Lung (tissue), 11 donors: ENCODE measurements at regions not wholly inside any gene's neighbourhood (a gene's known extent, or its start where the extent isn't known, plus 50 kb on each side); places are given as distances from the start of the nearest gene placed in this dataset.

Experiments
- ATAC-seq: fragments of 200-7000 bp; cut with Tn5 transposase; one replicate; pipeline ENCODE4 v1.9.1; 2020; ENCODE audit warnings: moderate number of reproducible peaks; ENCODE audit not compliant: insufficient read depth, low FRiP score
- DNase-seq, 3 donors: peaks; one replicate each; pipeline ENCODE4 v3.0.0-alpha.2; 2013 to 2017
- H3K27ac ChIP-seq, 2 donors: one replicate each; pipeline ENCODE4 v1.5.1; 2013; ENCODE audit warnings: mild to moderate bottlenecking in 2 of 2, moderate library complexity in 2 of 2, control low read depth in 1 of 2, inconsistent platforms in 1 of 2, low read depth in 1 of 2, low read length in 1 of 2
- H3K27me3 ChIP-seq, 3 donors: one replicate each; pipeline ENCODE4 v1.5.1; 2013; ENCODE audit warnings: low read length in 2 of 3; ENCODE audit not compliant: control insufficient read depth in 3 of 3, insufficient read depth in 3 of 3
- H3K36me3 ChIP-seq, 4 donors: one replicate each; pipeline ENCODE4 v1.5.1; 2013; ENCODE audit warnings: low read length in 4 of 4, mild to moderate bottlenecking in 1 of 4, moderate library complexity in 1 of 4; ENCODE audit not compliant: control insufficient read depth in 4 of 4, insufficient read depth in 4 of 4
- H3K4me1 ChIP-seq, 5 donors: one replicate each; pipeline ENCODE4 v1.5.1; 2013; ENCODE audit warnings: low read length in 5 of 5, mild to moderate bottlenecking in 2 of 5, moderate library complexity in 1 of 5; ENCODE audit not compliant: control insufficient read depth in 5 of 5, insufficient read depth in 5 of 5
- H3K4me3 ChIP-seq: one replicate; pipeline ENCODE4 v1.5.1; 2013; ENCODE audit warnings: mild to moderate bottlenecking, control low read depth, moderate library complexity
- H3K9ac ChIP-seq, 2 donors: one replicate each; pipeline ENCODE4 v1.5.1; 2013; ENCODE audit warnings: low read length in 2 of 2, control low read depth in 1 of 2; ENCODE audit not compliant: insufficient read depth in 1 of 2
- H3K9me3 ChIP-seq, 4 donors: one replicate each; pipeline ENCODE4 v1.5.1; 2013; ENCODE audit warnings: low read length in 3 of 4, mild to moderate bottlenecking in 1 of 4, moderate library complexity in 1 of 4; ENCODE audit not compliant: control insufficient read depth in 4 of 4, insufficient read depth in 3 of 4
- CTCF ChIP-seq: IDR thresholded peaks from 2 replicates; pipeline ENCODE4 v1.5.1; 2012; ENCODE audit warnings: mild to moderate bottlenecking; ENCODE audit errors: control extremely low read depth, extremely low read depth
- WGBS, 2 donors: extraction: QIAGEN DNeasy Blood & Tissue Kit; methylation state at CpG; one replicate each; pipeline ENCODE4 v1.1.7; 2013; 5-methylcytosine and 5-hydroxymethylcytosine counted together
- donor health status: control.
- donor health status: control.
- donor health status: Bipolar disorder and iron deficiency.
- donor health status: healthy.
- donor health status: DM: yes; HTN: yes; CAD: no.

DNA sequence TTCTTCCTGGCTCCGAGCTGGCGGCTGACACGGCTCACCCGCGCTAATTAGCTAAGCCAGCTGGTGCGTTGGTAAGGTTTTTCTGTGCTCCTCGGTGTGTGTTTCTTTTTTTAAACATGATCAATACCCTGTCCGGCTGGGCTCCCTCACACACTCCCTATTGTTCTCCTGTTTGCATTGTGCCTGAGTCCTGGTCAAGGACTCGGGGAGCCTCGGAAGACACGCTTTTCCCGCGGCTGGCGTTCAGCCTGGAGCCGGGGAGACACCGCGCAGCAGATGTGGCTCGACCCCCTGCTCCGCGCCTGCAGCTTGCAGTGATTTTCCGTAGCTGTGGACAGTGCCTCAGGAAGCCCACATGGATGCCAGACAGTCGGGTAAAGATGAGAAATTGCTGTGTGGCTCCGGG is 454.9 kb upstream of the CADM1 start:
- Histone ChIP-seq H3K36me3 (no peaks in the 10 kb centered on the region), H3K9ac (no peak overlapping the region), H3K4me3 (no peak overlapping the region), H3K9me3 (peaks cover 0 to 3% (median 0%) of the 10 kb centered on the region in 4 donors), H3K27ac (no peak overlapping the region), H3K27me3 (no peaks in the 10 kb centered on the region), H3K4me1 (peaks cover 0 to 29% (median 0%) of the 10 kb centered on the region in 5 donors)
- TF ChIP-seq CTCF = no peak
- WGBS, 2 donors = 55 to 68% methylated on average over 23 of the region's 23 CpGs
- DNase-seq (peak in 2 of 3 donors; percentile 23 to 45), ATAC-seq (no peak)

- Histone ChIP-seq H3K4me3 (no peak overlapping the region), H3K27me3 (no peaks in the 10 kb centered on the region), H3K36me3 (no peaks in the 10 kb centered on the region), H3K27ac (no peak overlapping the region), H3K9me3 (peaks cover 0 to 3% (median 0%) of the 10 kb centered on the region in 4 donors), H3K9ac (no peak overlapping the region), H3K4me1 (peaks cover 0 to 21% (median 0%) of the 10 kb centered on the region in 5 donors)
- DNase-seq = no peak
- TF ChIP-seq CTCF = no peak
- ATAC-seq = no peak
- WGBS, 2 donors = 80 to 86% methylated on average over 20 of the region's 20 CpGs
Observed at GRCh38 chr11:115958089-115959000, 454.1 kb upstream of the CADM1 start.

- no peaks in the 10 kb centered on the region for H3K27me3 ChIP-seq
- H3K4me1 ChIP-seq = peaks cover 0 to 10% (median 0%) of the 10 kb centered on the region in 5 donors
- DNase-seq = no peak
- peaks cover 0 to 9% (median 2%) of the 10 kb centered on the region in 4 donors for H3K9me3 ChIP-seq
- no peaks in the 10 kb centered on the region for H3K36me3 ChIP-seq
- 84 to 92% methylated on average over 2 of the region's 2 CpGs for WGBS, 2 donors
- no peak overlapping the region for H3K9ac ChIP-seq
- no peak for ATAC-seq
- H3K4me3 ChIP-seq = no peak overlapping the region
- no peak for TF ChIP-seq CTCF
- no peak overlapping the region for H3K27ac ChIP-seq
Observed at GRCh38 chr11:115955803-115956202, 451.6 kb upstream of the CADM1 start.
